ENCODE measurements at regions not wholly inside any gene's neighbourhood (a gene's known extent, or its start where the extent isn't known, plus 50 kb on each side); places are given as distances from the start of the nearest gene placed in this dataset.

- TF ChIP-seq CTCF (IDR thresholded peaks at IDR 0.05; ENCODE audit: low read depth, low read length) (no peak), EZH2phosphoT487 (IDR thresholded peaks at IDR 0.05; ENCODE audit: low read depth) (no peak)
These were observed 97.4 kb downstream of the BANF2 start for GRCh38 chr20:17797161-17797560.
